SH-SY5Y (cell line): ENCODE measurements at regions not wholly inside any gene's neighbourhood (a gene's known extent, or its start where the extent isn't known, plus 50 kb on each side); places are given as distances from the start of the nearest gene placed in this dataset.

Experiments
- GATA2 ChIP-seq: IDR thresholded peaks from 2 replicates; pipeline ENCODE4 v1.6.1; 2011; ENCODE audit warnings: mild to moderate bottlenecking, low read depth, low read length
- GATA3 ChIP-seq: IDR thresholded peaks from 2 replicates; pipeline ENCODE4 v1.6.1; 2011; ENCODE audit warnings: low read depth, mild to moderate bottlenecking, low read length, moderate library complexity

DNA sequence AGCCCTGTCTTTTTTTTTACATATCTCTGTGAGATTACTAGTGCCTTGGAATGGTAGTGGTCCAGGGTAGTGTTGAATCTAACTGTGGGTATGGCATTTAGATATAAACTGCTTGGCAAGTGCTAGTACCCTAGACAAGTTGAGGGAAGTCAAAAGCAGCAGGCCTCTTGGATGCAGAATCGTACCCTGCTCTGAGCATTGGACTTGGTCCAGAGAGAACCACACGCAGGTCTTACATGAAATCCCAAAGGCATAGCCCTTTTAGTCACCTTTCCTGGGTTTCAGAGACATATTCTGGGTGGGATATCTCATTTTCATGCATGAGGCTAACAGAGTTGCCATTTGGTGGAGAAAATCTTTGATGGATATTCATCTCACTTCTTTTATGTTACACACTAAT is 641.4 kb downstream of the PDCD6IP start:
- no peak for TF ChIP-seq GATA2
- no peak for TF ChIP-seq GATA3
